Uterus (tissue), 2 donors: ENCODE measurements at regions not wholly inside any gene's neighbourhood (a gene's known extent, or its start where the extent isn't known, plus 50 kb on each side); places are given as distances from the start of the nearest gene placed in this dataset.

Experiments
- POLR2A ChIP-seq, 2 donors: fragments of 450-650 bp; IDR thresholded peaks; one replicate each; pipeline ENCODE4 v1.6.1; 2016; ENCODE audit warnings: antibody characterized with exemption in 2 of 2, mild to moderate bottlenecking in 1 of 2, moderate library complexity in 1 of 2
- TF ChIP-seq, protein P1 (sequence below), 4 experiments: fragments of 200-600 bp in 2 of 4; fragments of 450-650 bp in 2 of 4; sonication (generic) in 2 of 4; IDR thresholded peaks; one replicate each; pipeline ENCODE4 v1.5.1; 2016 to 2019; ENCODE audit warnings: antibody characterized with exemption in 4 of 4, mild to moderate bottlenecking in 2 of 4, moderate library complexity in 1 of 4

DNA sequence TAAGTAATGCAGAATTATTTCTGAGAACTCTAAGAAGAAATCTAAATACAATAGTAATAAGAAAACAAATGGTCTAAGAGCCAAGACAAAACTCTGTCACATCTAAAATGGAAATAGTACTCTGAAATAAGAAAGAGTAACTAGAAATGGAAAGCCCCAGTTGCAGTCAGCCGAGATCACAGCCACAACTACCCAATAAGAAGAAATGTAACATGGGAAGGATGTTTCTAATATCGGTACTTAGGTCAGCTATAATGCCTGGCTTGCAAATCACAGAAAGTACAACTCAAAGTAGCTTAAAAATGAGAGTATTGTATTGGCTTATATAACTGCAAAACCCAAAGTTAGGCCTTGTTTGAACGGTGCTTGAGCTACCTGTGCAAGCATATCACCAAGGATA, 58.6 kb upstream of the USP25 start:
- TF ChIP-seq, protein P1, sequence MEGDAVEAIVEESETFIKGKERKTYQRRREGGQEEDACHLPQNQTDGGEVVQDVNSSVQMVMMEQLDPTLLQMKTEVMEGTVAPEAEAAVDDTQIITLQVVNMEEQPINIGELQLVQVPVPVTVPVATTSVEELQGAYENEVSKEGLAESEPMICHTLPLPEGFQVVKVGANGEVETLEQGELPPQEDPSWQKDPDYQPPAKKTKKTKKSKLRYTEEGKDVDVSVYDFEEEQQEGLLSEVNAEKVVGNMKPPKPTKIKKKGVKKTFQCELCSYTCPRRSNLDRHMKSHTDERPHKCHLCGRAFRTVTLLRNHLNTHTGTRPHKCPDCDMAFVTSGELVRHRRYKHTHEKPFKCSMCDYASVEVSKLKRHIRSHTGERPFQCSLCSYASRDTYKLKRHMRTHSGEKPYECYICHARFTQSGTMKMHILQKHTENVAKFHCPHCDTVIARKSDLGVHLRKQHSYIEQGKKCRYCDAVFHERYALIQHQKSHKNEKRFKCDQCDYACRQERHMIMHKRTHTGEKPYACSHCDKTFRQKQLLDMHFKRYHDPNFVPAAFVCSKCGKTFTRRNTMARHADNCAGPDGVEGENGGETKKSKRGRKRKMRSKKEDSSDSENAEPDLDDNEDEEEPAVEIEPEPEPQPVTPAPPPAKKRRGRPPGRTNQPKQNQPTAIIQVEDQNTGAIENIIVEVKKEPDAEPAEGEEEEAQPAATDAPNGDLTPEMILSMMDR (IDR thresholded peaks at IDR 0.05), result no peak
- TF ChIP-seq POLR2A (IDR thresholded peaks at IDR 0.05), result no peak
